Heart right ventricle (tissue), 16 donors: ENCODE measurements at regions not wholly inside any gene's neighbourhood (a gene's known extent, or its start where the extent isn't known, plus 50 kb on each side); places are given as distances from the start of the nearest gene placed in this dataset.
A peak's percentile ranks its signal among the peaks of the same experiment; 100 is the strongest.

Experiments
- ATAC-seq, 8 donors: fragments of 200-7000 bp; cut with Tn5 transposase; one replicate each; pipeline ENCODE4 v1.9.1; 2020; ENCODE audit warnings: mild to moderate bottlenecking in 8 of 8, moderate library complexity in 8 of 8, moderate number of reproducible peaks in 1 of 8
- DNase-seq, 2 donors: peaks; one replicate each; pipeline ENCODE4 v3.0.0-alpha.2; 2020
- H3K27ac ChIP-seq, 10 donors: fragments of 200-600 bp; sonication (generic) in 2 of 10; one replicate each; pipeline versions ENCODE4 v1.5.0 to v1.8.0; 2020 to 2022; ENCODE audit warnings: mild to moderate bottlenecking in 3 of 10
- H3K27me3 ChIP-seq, 7 donors: fragments of 200-600 bp; one replicate each; pipeline ENCODE4 v1.8.0; 2021 to 2022; ENCODE audit warnings: mild to moderate bottlenecking in 2 of 7
- H3K36me3 ChIP-seq, 9 donors: fragments of 200-600 bp; sonication (generic) in 1 of 9; one replicate each; pipeline versions ENCODE4 v1.5.0 to v1.8.0; 2020 to 2022; ENCODE audit warnings: mild to moderate bottlenecking in 2 of 9
- H3K4me1 ChIP-seq, 9 donors: fragments of 200-600 bp; sonication (generic) in 1 of 9; one replicate each; pipeline versions ENCODE4 v1.5.0 to v1.8.0; 2020 to 2022; ENCODE audit warnings: mild to moderate bottlenecking in 4 of 9
- H3K4me3 ChIP-seq, 10 donors: fragments of 200-600 bp; sonication (generic) in 2 of 10; one replicate each; pipeline versions ENCODE4 v1.5.0 to v1.8.0; 2020 to 2022; ENCODE audit warnings: mild to moderate bottlenecking in 7 of 10, moderate library complexity in 2 of 10
- H3K9me3 ChIP-seq, 11 donors: fragments of 200-600 bp in 10 of 11; sonication (generic) in 2 of 11; one replicate each; pipeline versions ENCODE4 v1.5.0 to v1.8.0; 2013 to 2022; ENCODE audit warnings: mild to moderate bottlenecking in 2 of 11, control low read depth in 1 of 11, moderate library complexity in 1 of 11
- CTCF ChIP-seq, 9 donors: fragments of 200-600 bp; sonication (generic) in 2 of 9; IDR thresholded peaks; one replicate each; pipeline versions ENCODE4 v1.5.0 to v1.8.0; 2021 to 2022; ENCODE audit warnings: antibody characterized with exemption in 9 of 9, mild to moderate bottlenecking in 5 of 9, moderate library complexity in 1 of 9
- WGBS, 2 donors: extraction: QIAGEN DNeasy Blood & Tissue Kit; methylation state at CpG; one replicate each; pipeline ENCODE4 v1.1.7; 2013; ENCODE audit warnings: inconsistent platforms in 1 of 2; 5-methylcytosine and 5-hydroxymethylcytosine counted together
- intact Hi-C, 10 donors: fragments of 100-400 bp; cut with DNase I; formaldehyde crosslinking; loops; one replicate each; pipeline versions ENCODE4 v1.11.1 to v1.14.2; 2022
- donor health status: Arrhythmogenic right ventricular cardiomyopathy.
- donor health status: ischemic (EF 13 %, LVEDD 7.1; RV severe dilation, severe dysfunction).
- donor health status: healthy with polysubstance abuse.
- donor health status: DM: no; HTN: yes; CAD: no.
- donor health status: DM: no; HTN: no; CAD: no.
- donor health status: ischemic (EF 25% LVEDD 6.9; RV normal size, moderate dysfunction).
- donor health status: ischemic (EF 25% LVEDD 5.7; RV mildly dilated, moderate dysfunction).
- donor health status: healthy.
- donor health status: DM: yes; HTN: yes; CAD: no.
- donor health status: Ischemic cardiomyopathy.
- donor health status: ischemic (EF 35%, LVEDD 5.7; RV mildly dilated, moderate dysfunction).
- donor health status: nonischemic (EF 11% LVEDD 7.7; RV severe dilation, severe dysfunction).
- donor health status: DM: yes; HTN: yes; CAD: no.
- donor health status: PGD.
- donor health status: ischemic (EF 29% LVEDD 5.4; RV normal size, mild dysfunction).
- donor health status: nonischemic (EF 23%, LVEDD 6.1; RV moderate dilation, normal function).

GRCh38 chr9:119829748-119830147 is 460.5 kb upstream of the BRINP1 start:
- no peak for DNase-seq
- WGBS, 2 donors, result 82 to 84% methylated on average over 3 of the region's 3 CpGs
- Histone ChIP-seq H3K4me1 (peaks cover 0 to 10% (median 0%) of the 10 kb centered on the region in 9 donors), H3K27ac (no peak overlapping the region), H3K4me3 (no peak overlapping the region), H3K36me3 (no peaks in the 10 kb centered on the region), H3K9me3 (no peaks in the 10 kb centered on the region), H3K27me3 (no peaks in the 10 kb centered on the region)
- ATAC-seq, result no peak
- no peak for TF ChIP-seq CTCF (IDR thresholded peaks at IDR 0.05)
- intact Hi-C loops, result no loop called here

GRCh38 chr9:119829186-119829585 is 460.0 kb upstream of the BRINP1 start:
- intact Hi-C loops, result no loop called here
- ATAC-seq, result no peak
- no peaks in the 10 kb centered on the region for H3K27me3 ChIP-seq
- H3K36me3 ChIP-seq, result no peaks in the 10 kb centered on the region
- H3K9me3 ChIP-seq, result no peaks in the 10 kb centered on the region
- H3K4me1 ChIP-seq, result peaks cover 0 to 10% (median 0%) of the 10 kb centered on the region in 9 donors
- H3K27ac ChIP-seq, result no peak overlapping the region
- no peak for DNase-seq
- H3K4me3 ChIP-seq, result no peak overlapping the region
- no peak for TF ChIP-seq CTCF (IDR thresholded peaks at IDR 0.05)
- WGBS, 2 donors, result 76 to 85% methylated on average over 2 of the region's 2 CpGs

GRCh38 chr9:119827526-119827925 is 458.3 kb upstream of the BRINP1 start:
- Histone ChIP-seq H3K4me3 (no peak overlapping the region), H3K36me3 (no peaks in the 10 kb centered on the region), H3K9me3 (no peaks in the 10 kb centered on the region), H3K27ac (no peak overlapping the region), H3K4me1 (peaks cover 0 to 10% (median 0%) of the 10 kb centered on the region in 9 donors), H3K27me3 (no peaks in the 10 kb centered on the region)
- ATAC-seq (peak in 3 of 8 donors; percentile 39 to 52 (median 44)), DNase-seq (no peak)
- no peak for TF ChIP-seq CTCF (IDR thresholded peaks at IDR 0.05)
- intact Hi-C loops, result no loop called here
- 76 to 79% methylated on average over 4 of the region's 4 CpGs for WGBS, 2 donors

GRCh38 chr9:119827126-119827525 is 457.9 kb upstream of the BRINP1 start:
- ATAC-seq (peak in 2 of 8 donors; percentile 22 to 25), DNase-seq (no peak)
- 40 to 49% methylated on average over 4 of the region's 4 CpGs for WGBS, 2 donors
- Histone ChIP-seq H3K9me3 (no peaks in the 10 kb centered on the region), H3K27me3 (no peaks in the 10 kb centered on the region), H3K4me3 (no peak overlapping the region), H3K27ac (no peak overlapping the region), H3K4me1 (peaks cover 0 to 10% (median 0%) of the 10 kb centered on the region in 9 donors), H3K36me3 (no peaks in the 10 kb centered on the region)
- intact Hi-C loops, result no loop called here
- no peak for TF ChIP-seq CTCF (IDR thresholded peaks at IDR 0.05)
